ENCODE measurements at regions not wholly inside any gene's neighbourhood (a gene's known extent, or its start where the extent isn't known, plus 50 kb on each side); places are given as distances from the start of the nearest gene placed in this dataset.

DNA sequence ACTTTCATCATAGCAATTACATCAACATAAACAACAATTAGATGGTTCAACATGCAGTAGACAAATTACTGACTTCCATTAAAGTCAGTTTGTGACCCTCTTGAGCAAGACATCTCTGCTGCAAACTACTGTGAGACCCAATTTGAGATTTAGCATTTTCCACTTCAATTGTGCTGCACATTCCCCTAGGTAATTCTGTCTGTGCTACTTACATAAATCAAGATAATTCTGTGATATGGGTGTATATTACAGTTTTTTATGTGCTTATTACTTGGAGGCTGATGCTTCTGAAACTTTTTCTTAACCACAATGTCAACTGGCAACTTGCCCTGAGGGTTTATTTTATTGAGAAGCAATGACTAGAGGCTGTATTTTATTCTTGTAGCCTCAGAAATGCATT is 1714.4 kb downstream of the OLFM4 start:
- no peaks in the 10 kb centered on the region for H3K27me3 ChIP-seq (ENCODE audit: control insufficient read depth, insufficient read depth, low read length)
- H3K9me3 ChIP-seq (ENCODE audit: control insufficient read depth, insufficient read depth, low read length): no peaks in the 10 kb centered on the region
- H3K4me3 ChIP-seq (ENCODE audit: low read depth, low read length): no peak overlapping the region
- H3K27ac ChIP-seq (ENCODE audit: low read depth, low read length): no peak overlapping the region
- no peaks in the 10 kb centered on the region for H3K4me1 ChIP-seq (ENCODE audit: control insufficient read depth, insufficient read depth, low read length)
- H3K36me3 ChIP-seq (ENCODE audit: control insufficient read depth, insufficient read depth, low read length): no peaks in the 10 kb centered on the region
- peak in 2 of 6 donors; percentile 10 to 81 for DNase-seq (ENCODE audit: low read depth in 4 of 6, low spot score in 6 of 6)

DNA sequence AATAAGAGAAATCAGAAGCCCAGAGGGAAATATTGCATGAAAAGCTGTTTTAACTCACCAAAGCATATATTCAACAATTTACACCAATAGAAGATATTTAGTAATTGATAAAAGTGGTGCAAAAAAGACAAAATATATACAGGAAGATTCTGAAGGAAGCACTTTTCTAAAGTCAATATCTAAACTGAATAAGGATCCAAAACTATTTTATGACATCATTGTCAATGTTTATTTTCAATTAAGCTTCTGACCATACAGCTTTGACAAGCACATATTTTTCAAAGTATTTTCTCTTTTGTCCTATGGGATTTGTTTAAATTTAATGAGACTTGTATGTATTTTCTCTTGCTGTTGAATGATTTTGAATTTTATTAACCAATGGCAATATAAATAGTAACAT is 1716.1 kb downstream of the OLFM4 start:
- Histone ChIP-seq H3K4me1 (ENCODE audit: control insufficient read depth, insufficient read depth, low read length) (no peaks in the 10 kb centered on the region), H3K4me3 (ENCODE audit: low read depth, low read length) (no peak overlapping the region), H3K27me3 (ENCODE audit: control insufficient read depth, insufficient read depth, low read length) (no peaks in the 10 kb centered on the region), H3K9me3 (ENCODE audit: control insufficient read depth, insufficient read depth, low read length) (no peaks in the 10 kb centered on the region), H3K27ac (ENCODE audit: low read depth, low read length) (no peak overlapping the region), H3K36me3 (ENCODE audit: control insufficient read depth, insufficient read depth, low read length) (no peaks in the 10 kb centered on the region)
- no peak for DNase-seq (ENCODE audit: low read depth in 4 of 6, low spot score in 6 of 6)

DNA sequence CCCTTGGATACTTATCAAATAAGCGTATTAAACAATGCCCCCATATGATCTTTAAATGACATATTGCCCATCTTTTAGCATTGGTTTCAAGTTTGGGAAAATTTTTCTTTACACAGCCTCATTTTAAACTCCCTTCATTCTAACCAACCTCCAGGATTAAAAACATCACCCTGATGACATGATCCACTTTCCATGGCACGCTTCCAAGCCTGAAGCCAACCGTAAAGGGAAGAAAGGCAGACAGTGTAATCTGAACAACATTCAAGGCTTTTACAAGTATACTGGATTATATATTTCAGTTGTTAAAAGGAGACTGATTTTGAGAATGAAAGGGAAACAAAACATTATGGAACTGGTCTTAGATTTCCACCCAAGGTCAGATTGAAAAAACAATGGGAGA is 1721.9 kb downstream of the OLFM4 start:
- Histone ChIP-seq H3K4me1 (ENCODE audit: control insufficient read depth, insufficient read depth, low read length) (no peaks in the 10 kb centered on the region), H3K27me3 (ENCODE audit: control insufficient read depth, insufficient read depth, low read length) (no peaks in the 10 kb centered on the region), H3K36me3 (ENCODE audit: control insufficient read depth, insufficient read depth, low read length) (no peaks in the 10 kb centered on the region), H3K9me3 (ENCODE audit: control insufficient read depth, insufficient read depth, low read length) (no peaks in the 10 kb centered on the region), H3K4me3 (ENCODE audit: low read depth, low read length) (no peak overlapping the region), H3K27ac (ENCODE audit: low read depth, low read length) (no peak overlapping the region)
- 100% methylated on average over 1 of the region's 3 CpGs for WGBS (ENCODE audit: insufficient coverage)
- DNase-seq (ENCODE audit: low read depth in 4 of 6, low spot score in 6 of 6): peak in 2 of 6 donors; percentile 14 to 19

DNA sequence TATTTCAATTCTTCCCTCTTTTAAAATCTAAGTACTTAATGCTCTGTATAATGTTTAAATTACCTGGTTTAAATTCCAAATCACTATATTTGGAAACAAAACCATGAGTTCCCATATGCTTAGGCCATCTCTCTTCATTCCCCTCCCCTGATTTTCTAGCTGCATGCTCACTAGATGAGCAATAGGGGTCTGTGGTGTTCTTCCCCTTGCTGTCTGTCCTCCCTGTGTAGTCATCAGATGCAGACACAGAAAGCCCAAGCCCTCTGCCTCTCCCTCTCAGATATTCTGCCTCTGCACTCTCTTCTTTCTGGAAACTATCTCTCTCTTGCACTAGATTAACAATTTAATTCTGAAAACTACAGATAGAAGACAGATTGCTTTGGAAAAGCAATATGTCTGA is 1730.2 kb downstream of the OLFM4 start:
- no peak for DNase-seq (ENCODE audit: low read depth in 4 of 6, low spot score in 6 of 6)
- Histone ChIP-seq H3K4me3 (ENCODE audit: low read depth, low read length) (no peak overlapping the region), H3K27me3 (ENCODE audit: control insufficient read depth, insufficient read depth, low read length) (no peaks in the 10 kb centered on the region), H3K27ac (ENCODE audit: low read depth, low read length) (no peak overlapping the region), H3K4me1 (ENCODE audit: control insufficient read depth, insufficient read depth, low read length) (no peaks in the 10 kb centered on the region), H3K36me3 (ENCODE audit: control insufficient read depth, insufficient read depth, low read length) (no peaks in the 10 kb centered on the region), H3K9me3 (ENCODE audit: control insufficient read depth, insufficient read depth, low read length) (no peaks in the 10 kb centered on the region)

DNA sequence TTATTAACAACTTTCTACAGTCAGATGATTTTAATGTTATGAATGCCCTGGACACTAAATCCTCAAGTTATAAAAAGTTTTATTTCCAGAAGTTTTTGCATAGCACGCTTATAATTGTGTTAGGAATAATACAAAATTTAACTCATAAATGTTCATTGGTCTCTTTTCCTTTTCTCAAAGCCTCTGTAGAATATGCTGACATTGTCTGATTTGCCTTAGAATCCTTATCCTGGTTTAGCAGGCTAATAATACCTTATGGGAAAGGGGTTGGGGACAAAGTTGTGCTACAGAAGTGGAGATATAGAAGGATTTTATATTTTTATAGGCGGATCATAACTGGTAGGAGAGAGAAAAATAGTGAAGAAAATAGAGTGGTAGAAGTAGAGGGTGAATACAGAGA is 1739.6 kb downstream of the OLFM4 start:
- Histone ChIP-seq H3K36me3 (ENCODE audit: control insufficient read depth, insufficient read depth, low read length) (no peaks in the 10 kb centered on the region), H3K4me1 (ENCODE audit: control insufficient read depth, insufficient read depth, low read length) (no peaks in the 10 kb centered on the region), H3K4me3 (ENCODE audit: low read depth, low read length) (no peak overlapping the region), H3K9me3 (ENCODE audit: control insufficient read depth, insufficient read depth, low read length) (no peaks in the 10 kb centered on the region), H3K27ac (ENCODE audit: low read depth, low read length) (no peak overlapping the region), H3K27me3 (ENCODE audit: control insufficient read depth, insufficient read depth, low read length) (no peaks in the 10 kb centered on the region)
- WGBS (ENCODE audit: insufficient coverage): no CpG with 5 or more reads among the region's 2 CpGs
- no peak for DNase-seq (ENCODE audit: low read depth in 4 of 6, low spot score in 6 of 6)

DNA sequence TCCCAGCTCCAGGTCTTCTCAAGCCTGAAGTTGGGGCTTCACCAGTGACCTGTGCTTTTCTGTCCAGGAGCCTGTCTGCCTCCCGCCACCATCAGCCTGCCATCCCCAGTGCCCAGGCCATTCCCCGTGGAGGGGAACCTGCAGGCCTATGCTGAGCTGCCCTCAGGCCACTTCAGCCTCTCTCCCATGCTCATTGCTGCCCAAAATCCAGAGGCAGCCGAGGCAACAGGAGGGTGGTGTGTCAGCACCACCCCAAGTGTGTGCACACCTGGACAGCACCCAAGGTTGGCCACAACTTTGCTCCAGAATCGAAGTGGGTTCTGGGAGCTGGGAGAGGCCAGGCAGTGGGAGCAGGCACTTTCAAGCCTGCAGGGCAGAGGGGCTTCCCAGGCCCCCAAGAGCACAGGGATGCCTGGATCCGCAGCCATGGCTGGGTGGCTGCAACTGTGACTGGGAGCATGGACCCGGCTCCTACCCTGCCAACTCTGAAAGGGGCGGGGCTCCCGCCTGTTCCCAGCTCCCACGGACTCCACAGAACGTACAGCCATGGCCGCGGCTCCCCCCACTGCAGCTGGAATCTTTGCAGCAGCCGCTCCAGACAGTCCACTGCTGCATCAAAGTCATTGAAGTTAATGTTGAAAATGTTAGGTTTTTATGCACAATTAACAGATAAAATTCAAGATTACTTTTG is 1747.0 kb downstream of the OLFM4 start:
- WGBS (ENCODE audit: insufficient coverage): 89% methylated on average over 12 of the region's 13 CpGs
- no peak for DNase-seq (ENCODE audit: low read depth in 4 of 6, low spot score in 6 of 6)
- Histone ChIP-seq H3K36me3 (ENCODE audit: control insufficient read depth, insufficient read depth, low read length) (no peaks in the 10 kb centered on the region), H3K4me1 (ENCODE audit: control insufficient read depth, insufficient read depth, low read length) (no peaks in the 10 kb centered on the region), H3K4me3 (ENCODE audit: low read depth, low read length) (no peak overlapping the region), H3K9me3 (ENCODE audit: control insufficient read depth, insufficient read depth, low read length) (no peaks in the 10 kb centered on the region), H3K27me3 (ENCODE audit: control insufficient read depth, insufficient read depth, low read length) (no peaks in the 10 kb centered on the region), H3K27ac (ENCODE audit: low read depth, low read length) (no peak overlapping the region)

DNA sequence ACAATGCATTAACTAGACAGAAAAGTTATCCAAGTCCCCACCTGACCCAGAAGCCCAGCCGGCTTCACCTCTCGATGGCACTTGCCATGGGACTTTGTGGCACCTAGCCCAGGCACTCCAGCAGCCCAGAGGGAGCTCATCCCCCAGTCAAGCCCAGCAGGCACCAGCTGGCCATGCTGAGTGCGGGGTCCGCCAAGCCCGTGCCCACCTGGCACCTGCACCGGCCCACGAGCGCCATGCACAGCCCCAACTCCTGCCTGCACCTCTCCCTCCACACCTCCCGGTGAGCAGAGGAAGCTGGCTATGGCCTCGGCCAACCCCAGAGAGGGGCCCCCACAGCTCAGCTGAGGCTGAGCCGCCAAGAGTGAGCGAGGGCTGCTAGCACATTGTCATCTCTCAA is 1759.1 kb downstream of the OLFM4 start:
- Histone ChIP-seq H3K4me3 (ENCODE audit: low read depth, low read length) (no peak overlapping the region), H3K4me1 (ENCODE audit: control insufficient read depth, insufficient read depth, low read length) (no peaks in the 10 kb centered on the region), H3K27me3 (ENCODE audit: control insufficient read depth, insufficient read depth, low read length) (no peaks in the 10 kb centered on the region), H3K27ac (ENCODE audit: low read depth, low read length) (no peak overlapping the region), H3K9me3 (ENCODE audit: control insufficient read depth, insufficient read depth, low read length) (no peaks in the 10 kb centered on the region), H3K36me3 (ENCODE audit: control insufficient read depth, insufficient read depth, low read length) (no peaks in the 10 kb centered on the region)
- WGBS (ENCODE audit: insufficient coverage): 90% methylated on average over 9 of the region's 12 CpGs
- no peak for DNase-seq (ENCODE audit: low read depth in 4 of 6, low spot score in 6 of 6)

DNA sequence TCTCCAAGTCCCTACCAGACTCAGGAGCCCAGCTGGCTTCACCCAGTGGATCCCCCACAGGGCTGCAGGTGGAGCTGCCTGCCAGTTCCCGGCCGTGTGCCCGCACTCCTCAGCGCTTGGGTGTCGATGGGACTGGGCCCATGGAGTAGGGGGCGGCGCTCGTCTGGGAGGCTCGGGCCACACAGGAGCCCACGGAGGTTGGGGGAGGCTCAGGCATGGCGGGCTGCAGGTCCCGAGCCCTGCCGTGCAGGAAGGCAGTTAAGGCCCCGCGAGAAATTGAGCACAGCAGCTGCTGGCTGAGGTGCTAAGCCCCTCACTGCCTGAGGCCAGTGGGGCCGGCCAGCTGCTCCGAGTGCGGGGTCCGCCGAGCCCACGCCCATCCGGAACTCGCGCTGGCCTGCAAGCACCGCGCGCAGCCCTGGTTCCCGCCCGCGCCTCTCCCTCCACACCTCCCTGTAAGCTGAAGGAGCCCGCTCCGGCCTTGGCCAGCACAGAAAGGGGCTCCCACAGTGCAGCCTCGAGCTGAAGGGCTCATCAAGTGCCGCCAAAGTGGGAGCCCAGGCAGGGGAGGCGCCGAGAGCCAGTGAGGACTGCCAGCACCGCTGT is 1771.1 kb downstream of the OLFM4 start:
- no peak for DNase-seq (ENCODE audit: low read depth in 4 of 6, low spot score in 6 of 6)
- no peak overlapping the region for H3K4me3 ChIP-seq (ENCODE audit: low read depth, low read length)

DNA sequence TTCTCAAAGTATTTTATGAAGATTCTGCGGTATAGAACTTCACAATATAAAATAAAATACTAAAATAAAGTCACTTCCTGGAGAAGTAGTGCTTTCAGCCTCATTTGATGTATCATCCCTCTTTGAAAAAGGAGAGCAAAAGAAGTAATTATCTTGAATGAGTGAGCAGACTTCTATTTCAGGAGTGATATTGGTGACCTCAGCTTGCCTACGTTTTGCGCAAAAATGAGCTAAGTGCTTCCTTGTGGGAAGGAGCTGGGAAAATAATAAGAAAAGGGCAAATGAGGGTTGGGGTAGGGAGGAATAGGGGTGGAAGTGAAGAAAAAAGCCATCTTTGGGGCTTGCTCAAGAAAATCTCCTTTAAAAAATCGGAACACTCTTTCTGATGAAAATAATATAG is 1773.6 kb downstream of the OLFM4 start:
- 90% methylated on average over 2 of the region's 4 CpGs for WGBS (ENCODE audit: insufficient coverage)
- H3K36me3 ChIP-seq (ENCODE audit: control insufficient read depth, insufficient read depth, low read length): no peaks in the 10 kb centered on the region
- H3K4me1 ChIP-seq (ENCODE audit: control insufficient read depth, insufficient read depth, low read length): no peaks in the 10 kb centered on the region
- H3K9me3 ChIP-seq (ENCODE audit: control insufficient read depth, insufficient read depth, low read length): no peaks in the 10 kb centered on the region
- no peaks in the 10 kb centered on the region for H3K27me3 ChIP-seq (ENCODE audit: control insufficient read depth, insufficient read depth, low read length)
- H3K4me3 ChIP-seq (ENCODE audit: low read depth, low read length): no peak overlapping the region
- H3K27ac ChIP-seq (ENCODE audit: low read depth, low read length): no peak overlapping the region
- DNase-seq (ENCODE audit: low read depth in 4 of 6, low spot score in 6 of 6): no peak

More for the DNA sequence above, 1771.1 kb downstream of the OLFM4 start:
- H3K4me1 ChIP-seq (ENCODE audit: control insufficient read depth, insufficient read depth, low read length): no peaks in the 10 kb centered on the region
- H3K9me3 ChIP-seq (ENCODE audit: control insufficient read depth, insufficient read depth, low read length): no peaks in the 10 kb centered on the region
- WGBS (ENCODE audit: insufficient coverage): 96% methylated on average over 32 of the region's 37 CpGs
- no peaks in the 10 kb centered on the region for H3K27me3 ChIP-seq (ENCODE audit: control insufficient read depth, insufficient read depth, low read length)
- H3K27ac ChIP-seq (ENCODE audit: low read depth, low read length): no peak overlapping the region
- no peaks in the 10 kb centered on the region for H3K36me3 ChIP-seq (ENCODE audit: control insufficient read depth, insufficient read depth, low read length)

DNA sequence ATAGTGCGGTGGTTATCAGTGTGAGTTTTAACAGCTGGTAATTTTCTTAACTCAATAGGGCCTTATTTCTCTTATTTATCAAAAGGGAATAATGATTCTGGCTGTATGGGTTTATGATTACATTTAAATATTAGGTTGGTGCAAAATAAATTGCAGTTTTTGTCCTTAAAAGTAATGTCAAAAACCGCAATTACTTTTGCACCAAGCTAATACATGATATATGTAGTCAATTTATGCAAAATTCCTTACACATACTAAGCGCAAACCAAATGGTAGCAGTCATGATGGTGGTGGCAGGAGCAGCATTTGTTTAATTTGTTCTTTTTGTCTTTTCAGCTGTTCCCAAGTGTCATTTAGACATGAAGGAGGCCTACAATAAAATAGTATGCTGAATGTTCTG is 1777.1 kb downstream of the OLFM4 start:
- Histone ChIP-seq H3K4me3 (ENCODE audit: low read depth, low read length) (no peak overlapping the region), H3K27me3 (ENCODE audit: control insufficient read depth, insufficient read depth, low read length) (no peaks in the 10 kb centered on the region), H3K36me3 (ENCODE audit: control insufficient read depth, insufficient read depth, low read length) (no peaks in the 10 kb centered on the region), H3K27ac (ENCODE audit: low read depth, low read length) (no peak overlapping the region), H3K4me1 (ENCODE audit: control insufficient read depth, insufficient read depth, low read length) (no peaks in the 10 kb centered on the region), H3K9me3 (ENCODE audit: control insufficient read depth, insufficient read depth, low read length) (no peaks in the 10 kb centered on the region)
- no peak for DNase-seq (ENCODE audit: low read depth in 4 of 6, low spot score in 6 of 6)
- no CpG with 5 or more reads among the region's 3 CpGs for WGBS (ENCODE audit: insufficient coverage)
